ENCODE measurements at regions not wholly inside any gene's neighbourhood (a gene's known extent, or its start where the extent isn't known, plus 50 kb on each side); places are given as distances from the start of the nearest gene placed in this dataset.

DNA sequence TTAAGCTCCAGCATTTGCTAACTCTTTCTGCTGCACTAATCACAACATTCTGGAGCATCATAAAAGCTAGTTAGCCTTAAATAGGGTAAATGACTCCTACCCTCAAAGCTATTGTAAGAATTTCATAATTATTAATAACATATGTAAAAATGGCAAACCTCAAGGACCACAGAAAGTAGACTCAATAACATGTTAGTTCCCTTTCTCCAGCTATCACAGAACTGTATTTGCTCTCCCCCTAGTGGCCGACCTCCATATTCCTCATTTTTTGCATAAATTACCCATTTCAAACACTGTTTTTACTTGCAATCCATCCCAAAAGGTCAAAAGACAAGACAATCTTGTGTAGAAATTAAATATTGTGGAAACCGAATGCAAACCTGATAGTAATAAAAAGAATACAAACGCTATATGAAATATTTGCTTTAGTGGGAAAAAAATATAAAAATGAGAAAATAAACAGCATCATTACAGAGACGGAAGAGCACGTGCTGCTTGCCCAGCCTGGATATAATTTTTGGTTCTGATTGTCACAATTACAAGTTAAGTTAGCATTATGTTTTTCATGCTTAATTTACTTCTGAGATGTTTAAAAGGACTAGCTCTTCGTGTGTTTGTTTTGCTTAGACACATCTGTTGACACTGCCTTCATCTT lies 97.9 kb downstream of the RERGL start:
- TF ChIP-seq, protein P1, sequence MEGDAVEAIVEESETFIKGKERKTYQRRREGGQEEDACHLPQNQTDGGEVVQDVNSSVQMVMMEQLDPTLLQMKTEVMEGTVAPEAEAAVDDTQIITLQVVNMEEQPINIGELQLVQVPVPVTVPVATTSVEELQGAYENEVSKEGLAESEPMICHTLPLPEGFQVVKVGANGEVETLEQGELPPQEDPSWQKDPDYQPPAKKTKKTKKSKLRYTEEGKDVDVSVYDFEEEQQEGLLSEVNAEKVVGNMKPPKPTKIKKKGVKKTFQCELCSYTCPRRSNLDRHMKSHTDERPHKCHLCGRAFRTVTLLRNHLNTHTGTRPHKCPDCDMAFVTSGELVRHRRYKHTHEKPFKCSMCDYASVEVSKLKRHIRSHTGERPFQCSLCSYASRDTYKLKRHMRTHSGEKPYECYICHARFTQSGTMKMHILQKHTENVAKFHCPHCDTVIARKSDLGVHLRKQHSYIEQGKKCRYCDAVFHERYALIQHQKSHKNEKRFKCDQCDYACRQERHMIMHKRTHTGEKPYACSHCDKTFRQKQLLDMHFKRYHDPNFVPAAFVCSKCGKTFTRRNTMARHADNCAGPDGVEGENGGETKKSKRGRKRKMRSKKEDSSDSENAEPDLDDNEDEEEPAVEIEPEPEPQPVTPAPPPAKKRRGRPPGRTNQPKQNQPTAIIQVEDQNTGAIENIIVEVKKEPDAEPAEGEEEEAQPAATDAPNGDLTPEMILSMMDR (IDR thresholded peaks at IDR 0.05), result peak in 3 of 4 experiments; percentile 34 to 51 (median 50)
- no peak for TF ChIP-seq POLR2A (IDR thresholded peaks at IDR 0.05)
- no peak for TF ChIP-seq POLR2AphosphoS5 (IDR thresholded peaks at IDR 0.05)
